C4-2B (cell line): ENCODE measurements at regions not wholly inside any gene's neighbourhood (a gene's known extent, or its start where the extent isn't known, plus 50 kb on each side); places are given as distances from the start of the nearest gene placed in this dataset.

Source experiments
- H3K27ac ChIP-seq: fragments of 450-650 bp; 2 replicates; pipeline ENCODE4 v1.5.1; 2017
- ZFX ChIP-seq: fragments of 450-650 bp; IDR thresholded peaks from 2 replicates; pipeline ENCODE4 v1.6.1; 2017
- TF ChIP-seq, protein P1 (sequence below): fragments of 450-650 bp; conservative IDR thresholded peaks from 2 replicates; pipeline ENCODE4 v1.5.1; 2017; ENCODE audit warnings: mild to moderate bottlenecking

DNA sequence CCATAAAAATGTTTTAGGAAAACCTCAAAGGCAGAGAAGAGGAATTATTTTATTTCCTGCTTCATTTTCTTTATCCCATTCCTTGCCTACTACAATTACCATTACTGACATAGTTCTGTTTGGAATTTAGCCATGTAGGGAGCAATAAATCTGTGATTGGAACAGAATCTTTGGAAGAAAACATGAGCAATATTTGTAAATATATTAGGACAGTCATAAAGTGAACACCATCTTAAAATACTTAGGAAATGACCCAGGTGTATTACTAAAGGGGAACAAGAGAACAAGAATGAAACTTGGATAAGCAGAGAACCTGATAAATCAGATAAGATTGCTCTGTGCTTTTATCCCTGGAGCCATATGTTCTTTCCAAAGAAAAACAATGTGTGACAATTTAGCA is 1326.0 kb upstream of the FLRT2 start:
- no peak overlapping the region for H3K27ac ChIP-seq
- TF ChIP-seq ZFX, result no peak
- TF ChIP-seq, protein P1, sequence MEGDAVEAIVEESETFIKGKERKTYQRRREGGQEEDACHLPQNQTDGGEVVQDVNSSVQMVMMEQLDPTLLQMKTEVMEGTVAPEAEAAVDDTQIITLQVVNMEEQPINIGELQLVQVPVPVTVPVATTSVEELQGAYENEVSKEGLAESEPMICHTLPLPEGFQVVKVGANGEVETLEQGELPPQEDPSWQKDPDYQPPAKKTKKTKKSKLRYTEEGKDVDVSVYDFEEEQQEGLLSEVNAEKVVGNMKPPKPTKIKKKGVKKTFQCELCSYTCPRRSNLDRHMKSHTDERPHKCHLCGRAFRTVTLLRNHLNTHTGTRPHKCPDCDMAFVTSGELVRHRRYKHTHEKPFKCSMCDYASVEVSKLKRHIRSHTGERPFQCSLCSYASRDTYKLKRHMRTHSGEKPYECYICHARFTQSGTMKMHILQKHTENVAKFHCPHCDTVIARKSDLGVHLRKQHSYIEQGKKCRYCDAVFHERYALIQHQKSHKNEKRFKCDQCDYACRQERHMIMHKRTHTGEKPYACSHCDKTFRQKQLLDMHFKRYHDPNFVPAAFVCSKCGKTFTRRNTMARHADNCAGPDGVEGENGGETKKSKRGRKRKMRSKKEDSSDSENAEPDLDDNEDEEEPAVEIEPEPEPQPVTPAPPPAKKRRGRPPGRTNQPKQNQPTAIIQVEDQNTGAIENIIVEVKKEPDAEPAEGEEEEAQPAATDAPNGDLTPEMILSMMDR, result no peak

DNA sequence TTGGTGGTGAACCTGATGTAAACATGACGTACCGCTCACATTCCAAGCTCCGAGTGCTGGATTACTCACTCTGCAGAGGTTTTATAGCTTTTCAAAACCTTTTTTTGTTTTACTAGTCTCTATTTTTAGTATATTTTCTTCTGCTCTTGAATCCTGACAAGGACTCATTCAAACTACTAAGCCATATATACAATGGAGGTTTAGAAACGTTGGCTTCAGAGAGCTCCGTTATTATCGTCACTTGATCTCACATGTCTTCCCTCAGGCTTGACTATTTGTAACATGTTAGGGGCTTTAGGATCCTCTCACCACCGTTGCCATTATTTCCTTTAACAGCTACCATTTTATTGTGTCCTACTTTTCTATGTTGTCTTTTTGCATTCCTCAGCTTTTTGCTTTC is 1321.5 kb upstream of the FLRT2 start:
- TF ChIP-seq, protein P1, result no peak
- no peak for TF ChIP-seq ZFX
- H3K27ac ChIP-seq, result no peak overlapping the region

DNA sequence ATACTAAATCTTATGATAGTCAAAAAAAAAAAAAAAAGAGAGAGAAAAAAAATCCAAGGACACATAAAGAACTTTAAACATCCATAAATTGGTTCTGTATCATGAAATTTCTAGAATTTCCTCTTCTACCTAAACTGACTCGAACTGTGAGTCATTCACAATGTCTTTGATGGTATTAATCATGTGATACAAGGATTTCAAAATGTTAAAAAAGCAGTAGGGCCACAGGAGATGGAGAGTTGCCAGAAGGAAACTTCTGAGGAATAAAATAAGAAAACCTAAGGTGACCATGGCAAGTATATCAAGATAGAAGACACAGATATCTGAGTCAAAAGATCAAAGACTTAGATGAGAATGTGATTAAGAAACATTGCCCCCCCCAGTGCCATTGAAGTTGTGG is 1320.9 kb upstream of the FLRT2 start:
- TF ChIP-seq ZFX, result no peak
- TF ChIP-seq, protein P1, result no peak

DNA sequence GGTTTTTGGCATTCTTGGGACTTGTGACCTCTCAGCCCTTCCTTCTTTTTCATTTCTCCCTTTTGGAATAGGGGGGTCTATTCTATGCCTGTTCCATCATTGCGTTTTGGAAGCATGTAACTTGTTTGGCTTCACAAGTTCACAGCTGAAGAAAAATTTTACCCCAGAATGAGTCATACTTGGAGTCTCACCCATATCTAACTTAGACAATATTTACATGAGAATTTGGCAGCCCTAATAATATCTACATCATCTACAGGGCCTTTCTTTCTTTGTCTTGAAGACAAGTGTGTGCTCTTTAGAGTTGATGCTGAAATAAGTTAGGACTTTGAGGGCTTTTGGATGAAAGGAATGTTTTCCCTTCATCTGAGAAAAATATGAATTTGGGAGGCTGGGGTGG is 1312.9 kb upstream of the FLRT2 start:
- H3K27ac ChIP-seq, result no peak overlapping the region
- no peak for TF ChIP-seq ZFX
- TF ChIP-seq, protein P1, result no peak

More for the DNA sequence above, 1320.9 kb upstream of the FLRT2 start:
- H3K27ac ChIP-seq, result no peak overlapping the region

DNA sequence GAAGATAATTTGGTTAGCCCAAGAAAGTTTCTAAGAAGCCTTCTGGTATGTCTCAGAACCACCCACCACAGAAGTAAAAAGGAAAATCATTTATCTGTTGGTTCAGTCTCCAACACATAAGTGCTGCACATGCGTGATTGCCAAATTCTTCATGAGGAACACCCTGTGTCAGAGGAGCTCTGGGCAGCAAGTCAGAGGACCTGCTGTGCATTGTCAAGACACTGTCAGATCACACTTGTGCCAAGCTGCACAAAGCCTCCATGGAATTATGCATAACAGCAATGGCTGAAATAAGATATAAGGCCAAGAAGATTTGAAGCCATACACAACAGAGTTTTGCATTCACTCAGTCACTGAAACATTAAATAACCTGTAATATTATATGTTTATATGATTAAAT is 1304.7 kb upstream of the FLRT2 start:
- no peak overlapping the region for H3K27ac ChIP-seq
- TF ChIP-seq, protein P1, result no peak
- no peak for TF ChIP-seq ZFX

DNA sequence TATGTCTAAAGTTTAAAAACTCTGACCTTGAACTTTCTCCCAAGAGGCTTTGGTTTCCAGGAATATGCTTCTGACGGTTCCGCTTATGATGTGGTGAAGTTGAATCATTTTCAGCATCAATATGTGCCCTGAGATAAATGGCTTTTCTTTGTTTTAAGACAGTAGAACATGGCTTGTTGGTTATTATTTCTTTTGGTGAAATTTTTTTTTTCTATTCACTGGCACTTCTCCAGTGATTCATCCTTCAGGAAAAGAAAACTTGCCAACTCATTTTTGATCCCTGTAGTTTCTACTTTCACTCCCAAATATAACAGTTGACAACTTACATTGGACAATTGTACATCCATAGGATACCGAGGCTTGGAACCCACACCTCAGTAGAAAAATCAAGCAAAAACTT is 1301.2 kb upstream of the FLRT2 start:
- TF ChIP-seq, protein P1, result no peak
- H3K27ac ChIP-seq, result no peak overlapping the region

DNA sequence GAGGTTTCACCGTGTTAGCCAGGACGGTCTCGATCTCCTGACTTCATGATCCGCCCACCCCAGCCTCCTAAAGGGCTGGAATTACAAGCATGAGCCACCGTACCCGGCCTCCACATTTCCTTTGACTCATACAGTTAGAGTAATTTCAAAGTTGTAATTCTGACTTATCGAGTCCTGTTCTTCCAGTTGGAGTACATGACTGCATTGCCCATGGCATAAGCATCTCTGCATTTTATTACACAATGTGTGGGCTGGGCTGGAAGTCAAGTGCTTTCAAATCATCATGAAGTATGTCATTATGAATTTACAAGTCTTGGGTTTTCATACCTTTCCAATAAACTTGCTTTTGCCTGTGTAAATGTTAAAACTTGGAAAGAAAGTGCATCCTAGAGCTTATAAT is 1295.7 kb upstream of the FLRT2 start:
- H3K27ac ChIP-seq, result no peak overlapping the region
- TF ChIP-seq, protein P1, result no peak
- no peak for TF ChIP-seq ZFX
